Stomach (tissue), 8 donors: ENCODE measurements at regions not wholly inside any gene's neighbourhood (a gene's known extent, or its start where the extent isn't known, plus 50 kb on each side); places are given as distances from the start of the nearest gene placed in this dataset.
A peak's percentile ranks its signal among the peaks of the same experiment; 100 is the strongest.

Source experiments
- DNase-seq, 2 donors: peaks; one replicate each; pipeline versions ENCODE4 v3.0.0 to v3.0.0-alpha.2; 2013 to 2019
- H3K27ac ChIP-seq, 5 donors: fragments of 200-600 bp in 4 of 5; sonication (generic) in 4 of 5; one replicate each; pipeline ENCODE4 v1.5.1; 2013 to 2019; ENCODE audit warnings: mild to moderate bottlenecking in 1 of 5, moderate library complexity in 1 of 5
- H3K27me3 ChIP-seq, 3 donors: fragments of 200-600 bp; sonication (generic); one replicate each; pipeline ENCODE4 v1.5.1; 2017 to 2019; ENCODE audit warnings: mixed run types in 1 of 3
- H3K36me3 ChIP-seq, 4 donors: fragments of 200-600 bp; sonication (generic); 1 replicate in 3 of 4; 2 replicates in 1 of 4; pipeline ENCODE4 v1.5.1; 2016 to 2019
- H3K4me1 ChIP-seq, 4 donors: fragments of 200-600 bp; sonication (generic); one replicate each; pipeline ENCODE4 v1.5.1; 2016 to 2019
- H3K4me3 ChIP-seq, 4 donors: fragments of 200-600 bp; sonication (generic) in 3 of 4; one replicate each; pipeline ENCODE4 v1.5.1; 2016 to 2019; ENCODE audit warnings: mild to moderate bottlenecking in 1 of 4
- H3K9me3 ChIP-seq, 4 donors: fragments of 200-600 bp; sonication (generic); one replicate each; pipeline ENCODE4 v1.5.1; 2016 to 2019
- EP300 ChIP-seq: sonication (generic); formaldehyde crosslinking; IDR thresholded peaks from one replicate; pipeline ENCODE4 v1.6.1; 2017; ENCODE audit warnings: antibody characterized with exemption
- POLR2A ChIP-seq, 4 donors: fragments of 450-650 bp; IDR thresholded peaks; one replicate each; pipeline ENCODE4 v1.6.1; 2016; ENCODE audit warnings: antibody characterized with exemption in 4 of 4, control low read depth in 2 of 4, mild to moderate bottlenecking in 1 of 4, moderate library complexity in 1 of 4
- POLR2AphosphoS5 ChIP-seq, 3 donors: sonication (generic); formaldehyde crosslinking; IDR thresholded peaks; one replicate each; pipeline ENCODE4 v1.6.1; 2016; ENCODE audit warnings: antibody characterized with exemption in 3 of 3
- WGBS, 5 donors: extraction: QIAGEN DNeasy Blood & Tissue Kit in 3 of 5; methylation state at CpG; one replicate each; pipeline versions ENCODE4 v1.1.5 to v1.1.7; 2013 to 2018; 5-methylcytosine and 5-hydroxymethylcytosine counted together
- intact Hi-C: fragments of 100-400 bp; cut with DNase I; formaldehyde crosslinking; loops from one replicate; pipeline ENCODE4 v1.15.1; 2023; ENCODE audit warnings: low total_unique reads
- TF ChIP-seq, protein P1 (sequence below), 7 experiments: fragments of 450-650 bp in 4 of 7; fragments of 200-600 bp in 3 of 7; sonication (generic) in 3 of 7; IDR thresholded peaks; one replicate each; pipeline ENCODE4 v1.5.1; 2016 to 2019; ENCODE audit warnings: antibody characterized with exemption in 7 of 7, control low read depth in 2 of 7, mild to moderate bottlenecking in 1 of 7
- donor health status: healthy with polysubstance abuse.
- donor health status: Bipolar disorder and iron deficiency.
- donor health status: healthy.

DNA sequence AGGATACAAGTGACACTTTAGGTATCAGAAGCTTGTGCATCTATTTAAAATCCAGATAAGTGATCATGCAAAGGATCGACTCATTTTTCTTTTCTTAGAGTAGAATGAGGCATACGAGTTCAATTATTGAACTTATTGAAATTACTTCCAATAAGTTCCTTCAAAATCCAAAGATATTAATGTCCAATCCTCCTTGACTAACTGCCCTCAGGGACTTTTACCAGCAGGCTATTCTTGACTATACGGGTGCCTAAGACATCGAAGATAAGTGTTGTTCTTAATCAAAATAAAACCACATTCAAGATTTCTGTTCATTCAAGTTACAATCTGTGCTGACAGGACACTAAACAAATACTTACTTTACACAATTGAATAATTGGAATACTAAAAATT lies 74.5 kb upstream of the SP4 start:
- H3K27me3 ChIP-seq = no peaks in the 10 kb centered on the region
- no peaks in the 10 kb centered on the region for H3K36me3 ChIP-seq
- WGBS, 5 donors = 38 to 53% (median 49%) methylated on average over 4 of the region's 4 CpGs
- no peak for DNase-seq
- intact Hi-C loops = no loop called here
- no peaks in the 10 kb centered on the region for H3K9me3 ChIP-seq
- TF ChIP-seq, protein P1, sequence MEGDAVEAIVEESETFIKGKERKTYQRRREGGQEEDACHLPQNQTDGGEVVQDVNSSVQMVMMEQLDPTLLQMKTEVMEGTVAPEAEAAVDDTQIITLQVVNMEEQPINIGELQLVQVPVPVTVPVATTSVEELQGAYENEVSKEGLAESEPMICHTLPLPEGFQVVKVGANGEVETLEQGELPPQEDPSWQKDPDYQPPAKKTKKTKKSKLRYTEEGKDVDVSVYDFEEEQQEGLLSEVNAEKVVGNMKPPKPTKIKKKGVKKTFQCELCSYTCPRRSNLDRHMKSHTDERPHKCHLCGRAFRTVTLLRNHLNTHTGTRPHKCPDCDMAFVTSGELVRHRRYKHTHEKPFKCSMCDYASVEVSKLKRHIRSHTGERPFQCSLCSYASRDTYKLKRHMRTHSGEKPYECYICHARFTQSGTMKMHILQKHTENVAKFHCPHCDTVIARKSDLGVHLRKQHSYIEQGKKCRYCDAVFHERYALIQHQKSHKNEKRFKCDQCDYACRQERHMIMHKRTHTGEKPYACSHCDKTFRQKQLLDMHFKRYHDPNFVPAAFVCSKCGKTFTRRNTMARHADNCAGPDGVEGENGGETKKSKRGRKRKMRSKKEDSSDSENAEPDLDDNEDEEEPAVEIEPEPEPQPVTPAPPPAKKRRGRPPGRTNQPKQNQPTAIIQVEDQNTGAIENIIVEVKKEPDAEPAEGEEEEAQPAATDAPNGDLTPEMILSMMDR (IDR thresholded peaks at IDR 0.05) = no peak
- TF ChIP-seq POLR2A (IDR thresholded peaks at IDR 0.05) (no peak), EP300 (no peak), POLR2AphosphoS5 (IDR thresholded peaks at IDR 0.05) (no peak)
- no peak overlapping the region for H3K4me3 ChIP-seq
- peaks cover 0 to 9% (median 0%) of the 10 kb centered on the region in 4 donors for H3K4me1 ChIP-seq
- peak overlapping the region in 1 of 5 donors; percentile 36 for H3K27ac ChIP-seq

DNA sequence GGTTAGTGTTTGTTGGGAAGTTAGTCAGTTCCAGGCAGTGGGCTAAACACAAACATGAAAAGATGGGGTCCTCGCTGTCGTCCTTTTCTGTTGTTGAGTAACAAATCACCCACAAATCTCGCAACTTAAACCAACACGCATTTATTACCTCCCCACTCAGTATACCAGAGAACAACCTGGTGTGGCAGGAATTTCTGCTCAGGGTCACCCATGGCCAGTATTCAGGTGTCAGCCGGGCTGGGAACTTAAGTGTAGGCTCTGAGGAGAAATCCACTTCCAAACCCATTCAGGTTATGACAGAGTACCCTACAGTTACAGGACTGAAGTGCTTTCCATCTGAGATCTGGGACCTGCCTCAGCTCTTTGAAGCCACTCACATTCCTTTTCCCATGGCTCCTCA lies 73.6 kb upstream of the SP4 start:
- no peaks in the 10 kb centered on the region for H3K36me3 ChIP-seq
- no peak for DNase-seq
- no peaks in the 10 kb centered on the region for H3K27me3 ChIP-seq
- intact Hi-C loops = no loop called here
- no peaks in the 10 kb centered on the region for H3K9me3 ChIP-seq
- peaks cover 0 to 9% (median 0%) of the 10 kb centered on the region in 4 donors for H3K4me1 ChIP-seq
- H3K27ac ChIP-seq = no peak overlapping the region
- TF ChIP-seq POLR2AphosphoS5 (IDR thresholded peaks at IDR 0.05) = no peak
- no peak for TF ChIP-seq EP300
- TF ChIP-seq, protein P1 (IDR thresholded peaks at IDR 0.05) = no peak
- TF ChIP-seq POLR2A (IDR thresholded peaks at IDR 0.05) = no peak
- 81 to 98% (median 94%) methylated on average over 5 of the region's 5 CpGs for WGBS, 5 donors
- H3K4me3 ChIP-seq = no peak overlapping the region

DNA sequence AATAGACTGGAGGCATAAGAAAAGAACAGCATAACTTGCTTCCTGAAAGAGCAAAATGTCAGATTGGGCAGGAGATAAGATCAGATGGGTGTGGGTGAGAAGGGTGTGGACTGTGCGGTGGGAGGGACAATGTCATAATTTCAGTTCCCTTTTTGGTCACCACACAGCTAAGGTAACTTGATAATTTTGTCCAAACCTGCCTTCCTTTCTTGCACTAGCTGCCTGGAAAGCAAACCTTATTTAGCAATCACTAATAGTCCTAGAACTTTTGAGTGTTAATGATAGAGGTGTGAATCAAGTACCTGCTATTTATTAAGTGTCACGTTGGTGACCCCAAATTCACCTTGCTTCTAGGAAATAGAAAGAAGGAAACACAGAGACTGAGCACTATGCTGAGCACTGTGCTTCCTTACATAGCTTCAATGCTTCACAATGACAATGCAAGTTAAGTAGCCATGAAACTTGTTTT lies 72.4 kb upstream of the SP4 start:
- TF ChIP-seq EP300 = no peak
- no peak for TF ChIP-seq POLR2A (IDR thresholded peaks at IDR 0.05)
- TF ChIP-seq, protein P1 (IDR thresholded peaks at IDR 0.05) = no peak
- no peak for TF ChIP-seq POLR2AphosphoS5 (IDR thresholded peaks at IDR 0.05)
- WGBS, 5 donors = 23 to 37% (median 27%) methylated on average over 2 of the region's 2 CpGs
- intact Hi-C loops = no loop called here
- H3K36me3 ChIP-seq = no peaks in the 10 kb centered on the region
- H3K27me3 ChIP-seq = no peaks in the 10 kb centered on the region
- no peaks in the 10 kb centered on the region for H3K9me3 ChIP-seq
- H3K4me1 ChIP-seq = peaks cover 0 to 9% (median 0%) of the 10 kb centered on the region in 4 donors
- no peak overlapping the region for H3K4me3 ChIP-seq
- peak overlapping the region in 2 of 5 donors; percentile 32 to 57 for H3K27ac ChIP-seq
- DNase-seq = peak in 1 of 2 donors; percentile 63

DNA sequence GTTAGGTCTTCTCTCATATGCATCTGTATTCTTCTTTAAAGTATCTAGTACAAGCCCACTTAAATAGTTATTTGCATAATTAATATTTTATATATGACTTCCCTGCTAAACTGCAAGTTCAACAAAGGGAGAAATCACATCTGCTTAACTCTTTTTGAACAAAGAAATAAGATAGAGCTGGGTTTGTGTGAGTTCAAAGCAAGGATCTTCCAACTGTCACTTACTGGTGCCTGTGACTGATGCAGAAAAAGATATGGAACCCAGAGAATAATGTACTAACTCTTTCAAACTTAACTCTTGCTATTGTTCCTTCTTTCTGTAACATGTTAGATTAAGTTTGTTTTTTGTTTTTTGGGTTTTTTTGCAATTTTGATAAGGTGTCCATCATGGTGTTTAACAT lies 71.3 kb upstream of the SP4 start:
- intact Hi-C loops = no loop called here

More for the DNA sequence above, 71.3 kb upstream of the SP4 start:
- no peaks in the 10 kb centered on the region for H3K36me3 ChIP-seq
- TF ChIP-seq, protein P1 (IDR thresholded peaks at IDR 0.05) = no peak
- TF ChIP-seq POLR2A (IDR thresholded peaks at IDR 0.05) = no peak
- TF ChIP-seq POLR2AphosphoS5 (IDR thresholded peaks at IDR 0.05) = no peak
- TF ChIP-seq EP300 = no peak
- no peak overlapping the region for H3K4me3 ChIP-seq
- peaks cover 0 to 9% (median 0%) of the 10 kb centered on the region in 4 donors for H3K4me1 ChIP-seq
- no peak for DNase-seq
- no peak overlapping the region for H3K27ac ChIP-seq
- H3K27me3 ChIP-seq = no peaks in the 10 kb centered on the region
- no peaks in the 10 kb centered on the region for H3K9me3 ChIP-seq
